ENCODE measurements at regions not wholly inside any gene's neighbourhood (a gene's known extent, or its start where the extent isn't known, plus 50 kb on each side); places are given as distances from the start of the nearest gene placed in this dataset.
"Not testable (repeated sequence)": the region's sequence is repeated elsewhere in the genome, so short reads cannot be mapped to it uniquely, and the experiment has no call there.

GRCh38 chr12:34217660-34218059 lies 195.4 kb downstream of the ALG10 start:
- DNase-seq (no peak), ATAC-seq (no peak)
- intact Hi-C loops (cut with DNase I), result loop anchor here (2.0 to 5.0 kb wide), 2 partner anchors 90 to 93 kb away; no protein-coding TSS in a partner anchor

GRCh38 chr12:34218193-34219045 lies 196.1 kb downstream of the ALG10 start:
- DNase-seq (peak; percentile 75), ATAC-seq (peak; percentile 75 to 81)
- intact Hi-C loops (cut with DNase I), result loop anchor here (2.0 to 5.0 kb wide), 2 partner anchors 91 to 94 kb away; no protein-coding TSS in a partner anchor

GRCh38 chr12:34219046-34219770 lies 196.9 kb downstream of the ALG10 start:
- intact Hi-C loops (cut with DNase I), result loop anchor here (2.0 to 5.0 kb wide), 2 partner anchors 92 to 94 kb away; no protein-coding TSS in a partner anchor
- peak in 1 of 2 donors; percentile 46 for ATAC-seq
- DNase-seq, result no peak

- intact Hi-C loops (cut with DNase I); DNase-seq; ATAC-seq: not testable (repeated sequence)
Measured at GRCh38 chr12:34220079-34220478, 197.8 kb downstream of the ALG10 start.

- intact Hi-C loops (cut with DNase I), result no loop called here
- no peak for ATAC-seq
- no peak for DNase-seq
Measured at GRCh38 chr12:34223640-34224039, 201.3 kb downstream of the ALG10 start.

GRCh38 chr12:34226044-34226443 lies 203.7 kb downstream of the ALG10 start:
- ATAC-seq; DNase-seq; intact Hi-C loops (cut with DNase I): not testable (repeated sequence)

- ATAC-seq; intact Hi-C loops (cut with DNase I); DNase-seq: not testable (repeated sequence)
Measured at GRCh38 chr12:34228046-34228445, 205.8 kb downstream of the ALG10 start.

GRCh38 chr12:34229033-34229432 lies 206.7 kb downstream of the ALG10 start:
- intact Hi-C loops (cut with DNase I); DNase-seq; ATAC-seq: not testable (repeated sequence)

GRCh38 chr12:34233618-34234017 lies 211.3 kb downstream of the ALG10 start:
- intact Hi-C loops (cut with DNase I), result no loop called here
- no peak for ATAC-seq
- DNase-seq, result no peak

- DNase-seq (no peak), ATAC-seq (no peak)
- intact Hi-C loops (cut with DNase I), result loop anchor here in 1 of 2 donors (5.0 kb wide), 1 partner anchor 41 kb away; no protein-coding TSS in a partner anchor
Measured at GRCh38 chr12:34236073-34236472, 213.8 kb downstream of the ALG10 start.

- DNase-seq (no peak), ATAC-seq (no peak)
- intact Hi-C loops (cut with DNase I), result no loop called here
Measured at GRCh38 chr12:34244608-34245007, 222.3 kb downstream of the ALG10 start.

GRCh38 chr12:34249271-34249670 lies 227.0 kb downstream of the ALG10 start:
- ATAC-seq (no peak), DNase-seq (no peak)
- intact Hi-C loops (cut with DNase I), result no loop called here

- DNase-seq; intact Hi-C loops (cut with DNase I); ATAC-seq: not testable (repeated sequence)
Measured at GRCh38 chr12:34251879-34252278, 229.6 kb downstream of the ALG10 start.

GRCh38 chr12:34253674-34254073 lies 231.4 kb downstream of the ALG10 start:
- ATAC-seq (no peak), DNase-seq (no peak)
- intact Hi-C loops (cut with DNase I), result no loop called here

GRCh38 chr12:34257093-34257492 lies 234.8 kb downstream of the ALG10 start:
- no peak for ATAC-seq
- no peak for DNase-seq
- intact Hi-C loops (cut with DNase I), result no loop called here

GRCh38 chr12:34262140-34262539 lies 239.8 kb downstream of the ALG10 start:
- intact Hi-C loops (cut with DNase I); DNase-seq; ATAC-seq: not testable (repeated sequence)

- intact Hi-C loops (cut with DNase I), result no loop called here
- DNase-seq (no peak), ATAC-seq (no peak)
Measured at GRCh38 chr12:34264110-34264509, 241.8 kb downstream of the ALG10 start.

GRCh38 chr12:34273703-34274102 lies 251.4 kb downstream of the ALG10 start:
- DNase-seq; ATAC-seq; intact Hi-C loops (cut with DNase I): not testable (repeated sequence)

- ATAC-seq (no peak), DNase-seq (no peak)
- intact Hi-C loops (cut with DNase I), result loop anchor here in 1 of 2 donors (5.0 kb wide), 1 partner anchor 38 kb away; no protein-coding TSS in a partner anchor
Measured at GRCh38 chr12:34275129-34275528, 252.8 kb downstream of the ALG10 start.

- no peak for DNase-seq
- intact Hi-C loops (cut with DNase I), result no loop called here
- no peak for ATAC-seq
Measured at GRCh38 chr12:34286483-34286882, 264.2 kb downstream of the ALG10 start.

All from left cardiac atrium (tissue), 4 donors.